Lower leg skin (tissue), 4 donors: ENCODE measurements at regions not wholly inside any gene's neighbourhood (a gene's known extent, or its start where the extent isn't known, plus 50 kb on each side); places are given as distances from the start of the nearest gene placed in this dataset.

Experiments
- DNase-seq, 2 donors: peaks; one replicate each; pipeline ENCODE4 v3.0.0-alpha.2; 2019; ENCODE audit warnings: low spot score in 2 of 2
- H3K4me3 ChIP-seq: fragments of 200-600 bp; sonication (generic); 2 replicates; pipeline ENCODE4 v1.5.1; 2017; ENCODE audit warnings: mild to moderate bottlenecking, low read depth; ENCODE audit not compliant: poor library complexity, severe bottlenecking
- CTCF ChIP-seq, 3 donors: fragments of 450-650 bp; IDR thresholded peaks; one replicate each; pipeline ENCODE4 v1.5.1; 2016; ENCODE audit warnings: antibody characterized with exemption in 3 of 3, mild to moderate bottlenecking in 3 of 3, moderate library complexity in 2 of 3
- POLR2A ChIP-seq, 2 donors: fragments of 450-650 bp; IDR thresholded peaks; one replicate each; pipeline ENCODE4 v1.6.1; 2016 to 2017; ENCODE audit warnings: antibody characterized with exemption in 2 of 2, mild to moderate bottlenecking in 1 of 2, moderate library complexity in 1 of 2
- WGBS, 2 donors: methylation state at CpG; one replicate each; pipeline ENCODE4 v1.1.5; 2018; 5-methylcytosine and 5-hydroxymethylcytosine counted together
- intact Hi-C: fragments of 100-400 bp; cut with DNase I; formaldehyde crosslinking; loops from one replicate; pipeline ENCODE4 v1.15.0; 2023; ENCODE audit warnings: low total_unique reads

- TF ChIP-seq CTCF (IDR thresholded peaks at IDR 0.05) (no peak), POLR2A (IDR thresholded peaks at IDR 0.05) (no peak)
- no peak for DNase-seq
- no peak overlapping the region for H3K4me3 ChIP-seq
- 91 to 95% methylated on average over 4 of the region's 4 CpGs for WGBS, 2 donors
- intact Hi-C loops = no loop called here
Measured at GRCh38 chr13:73989244-73989843, 144.9 kb downstream of the KLF12 start.

GRCh38 chr13:73988461-73988860 lies 145.7 kb downstream of the KLF12 start:
- intact Hi-C loops = no loop called here
- TF ChIP-seq CTCF (IDR thresholded peaks at IDR 0.05) (no peak), POLR2A (IDR thresholded peaks at IDR 0.05) (no peak)
- 85 to 92% methylated on average over 1 of the region's 1 CpG for WGBS, 2 donors
- H3K4me3 ChIP-seq = no peak overlapping the region
- DNase-seq = no peak

- DNase-seq = no peak
- no peak for TF ChIP-seq POLR2A (IDR thresholded peaks at IDR 0.05)
- no peak for TF ChIP-seq CTCF (IDR thresholded peaks at IDR 0.05)
- H3K4me3 ChIP-seq = no peak overlapping the region
- intact Hi-C loops = no loop called here
- 90 to 97% methylated on average over 1 of the region's 1 CpG for WGBS, 2 donors
Measured at GRCh38 chr13:73987618-73988017, 146.6 kb downstream of the KLF12 start.

- TF ChIP-seq POLR2A (IDR thresholded peaks at IDR 0.05) (no peak), CTCF (IDR thresholded peaks at IDR 0.05) (no peak)
- H3K4me3 ChIP-seq = no peak overlapping the region
- no peak for DNase-seq
- intact Hi-C loops = no loop called here
- WGBS, 2 donors = 87 to 91% methylated on average over 3 of the region's 3 CpGs
Measured at GRCh38 chr13:73985783-73986182, 148.4 kb downstream of the KLF12 start.

GRCh38 chr13:73984949-73985691 lies 149.1 kb downstream of the KLF12 start:
- intact Hi-C loops = no loop called here
- H3K4me3 ChIP-seq = no peak overlapping the region
- 84 to 87% methylated on average over 11 of the region's 11 CpGs for WGBS, 2 donors
- DNase-seq = no peak
- TF ChIP-seq CTCF (IDR thresholded peaks at IDR 0.05) (no peak), POLR2A (IDR thresholded peaks at IDR 0.05) (no peak)
